Panc1 (cell line): ENCODE measurements at regions not wholly inside any gene's neighbourhood (a gene's known extent, or its start where the extent isn't known, plus 50 kb on each side); places are given as distances from the start of the nearest gene placed in this dataset.

Experiments
- POLR2AphosphoS5 ChIP-seq: IDR thresholded peaks from 2 replicates; pipeline ENCODE4 v1.6.1; 2012; ENCODE audit warnings: mild to moderate bottlenecking, low read depth, low read length, moderate library complexity
- SIN3A ChIP-seq: IDR thresholded peaks from 2 replicates; pipeline ENCODE4 v1.6.1; 2012; ENCODE audit warnings: low read depth, mild to moderate bottlenecking, low read length, moderate library complexity, borderline replicate concordance; ENCODE audit not compliant: insufficient read depth
- TCF7L2 ChIP-seq: IDR thresholded peaks from 2 replicates; pipeline ENCODE4 v1.6.1; 2011; ENCODE audit warnings: mild to moderate bottlenecking, low read depth, low read length, inconsistent platforms
- TF ChIP-seq, protein P1 (sequence below): fragments of 450-650 bp; IDR thresholded peaks from 2 replicates; pipeline ENCODE4 v1.5.1; 2017; ENCODE audit warnings: mild to moderate bottlenecking
- TF ChIP-seq, protein P2 (sequence below), 2 experiments: IDR thresholded peaks; 2 replicates each; pipeline ENCODE4 v1.6.1; 2011 to 2012; ENCODE audit warnings: low read depth in 2 of 2, control low read depth in 1 of 2, low read length in 1 of 2, mild to moderate bottlenecking in 1 of 2, moderate library complexity in 1 of 2; ENCODE audit not compliant: insufficient read depth in 1 of 2

DNA sequence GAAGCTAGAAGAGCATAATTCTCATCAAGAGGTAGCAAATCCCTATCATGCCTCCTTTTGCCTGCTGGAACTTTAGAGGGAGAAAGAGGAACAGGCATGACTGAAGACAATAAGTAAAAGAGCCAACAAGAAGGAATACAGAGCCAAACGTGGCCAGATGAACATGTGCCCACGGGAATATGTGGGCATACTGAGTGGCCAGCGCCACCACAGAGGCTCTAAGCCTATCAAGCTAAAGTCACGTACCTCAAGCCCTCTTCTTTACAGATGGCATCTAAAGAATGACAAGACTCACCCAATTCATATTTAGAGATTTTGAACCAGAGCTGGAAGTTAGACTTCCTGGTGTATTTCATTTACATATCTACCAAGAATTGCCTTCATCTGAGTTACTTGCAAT is 59.9 kb upstream of the ITGA4 start:
- TF ChIP-seq, protein P1, sequence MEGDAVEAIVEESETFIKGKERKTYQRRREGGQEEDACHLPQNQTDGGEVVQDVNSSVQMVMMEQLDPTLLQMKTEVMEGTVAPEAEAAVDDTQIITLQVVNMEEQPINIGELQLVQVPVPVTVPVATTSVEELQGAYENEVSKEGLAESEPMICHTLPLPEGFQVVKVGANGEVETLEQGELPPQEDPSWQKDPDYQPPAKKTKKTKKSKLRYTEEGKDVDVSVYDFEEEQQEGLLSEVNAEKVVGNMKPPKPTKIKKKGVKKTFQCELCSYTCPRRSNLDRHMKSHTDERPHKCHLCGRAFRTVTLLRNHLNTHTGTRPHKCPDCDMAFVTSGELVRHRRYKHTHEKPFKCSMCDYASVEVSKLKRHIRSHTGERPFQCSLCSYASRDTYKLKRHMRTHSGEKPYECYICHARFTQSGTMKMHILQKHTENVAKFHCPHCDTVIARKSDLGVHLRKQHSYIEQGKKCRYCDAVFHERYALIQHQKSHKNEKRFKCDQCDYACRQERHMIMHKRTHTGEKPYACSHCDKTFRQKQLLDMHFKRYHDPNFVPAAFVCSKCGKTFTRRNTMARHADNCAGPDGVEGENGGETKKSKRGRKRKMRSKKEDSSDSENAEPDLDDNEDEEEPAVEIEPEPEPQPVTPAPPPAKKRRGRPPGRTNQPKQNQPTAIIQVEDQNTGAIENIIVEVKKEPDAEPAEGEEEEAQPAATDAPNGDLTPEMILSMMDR, result no peak
- TF ChIP-seq TCF7L2 (no peak), POLR2AphosphoS5 (no peak), SIN3A (no peak)
- TF ChIP-seq, protein P2, sequence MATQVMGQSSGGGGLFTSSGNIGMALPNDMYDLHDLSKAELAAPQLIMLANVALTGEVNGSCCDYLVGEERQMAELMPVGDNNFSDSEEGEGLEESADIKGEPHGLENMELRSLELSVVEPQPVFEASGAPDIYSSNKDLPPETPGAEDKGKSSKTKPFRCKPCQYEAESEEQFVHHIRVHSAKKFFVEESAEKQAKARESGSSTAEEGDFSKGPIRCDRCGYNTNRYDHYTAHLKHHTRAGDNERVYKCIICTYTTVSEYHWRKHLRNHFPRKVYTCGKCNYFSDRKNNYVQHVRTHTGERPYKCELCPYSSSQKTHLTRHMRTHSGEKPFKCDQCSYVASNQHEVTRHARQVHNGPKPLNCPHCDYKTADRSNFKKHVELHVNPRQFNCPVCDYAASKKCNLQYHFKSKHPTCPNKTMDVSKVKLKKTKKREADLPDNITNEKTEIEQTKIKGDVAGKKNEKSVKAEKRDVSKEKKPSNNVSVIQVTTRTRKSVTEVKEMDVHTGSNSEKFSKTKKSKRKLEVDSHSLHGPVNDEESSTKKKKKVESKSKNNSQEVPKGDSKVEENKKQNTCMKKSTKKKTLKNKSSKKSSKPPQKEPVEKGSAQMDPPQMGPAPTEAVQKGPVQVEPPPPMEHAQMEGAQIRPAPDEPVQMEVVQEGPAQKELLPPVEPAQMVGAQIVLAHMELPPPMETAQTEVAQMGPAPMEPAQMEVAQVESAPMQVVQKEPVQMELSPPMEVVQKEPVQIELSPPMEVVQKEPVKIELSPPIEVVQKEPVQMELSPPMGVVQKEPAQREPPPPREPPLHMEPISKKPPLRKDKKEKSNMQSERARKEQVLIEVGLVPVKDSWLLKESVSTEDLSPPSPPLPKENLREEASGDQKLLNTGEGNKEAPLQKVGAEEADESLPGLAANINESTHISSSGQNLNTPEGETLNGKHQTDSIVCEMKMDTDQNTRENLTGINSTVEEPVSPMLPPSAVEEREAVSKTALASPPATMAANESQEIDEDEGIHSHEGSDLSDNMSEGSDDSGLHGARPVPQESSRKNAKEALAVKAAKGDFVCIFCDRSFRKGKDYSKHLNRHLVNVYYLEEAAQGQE (IDR thresholded peaks at IDR 0.05; ENCODE audit: insufficient read depth in 1 of 2, low read depth in 2 of 2, low read length in 1 of 2), result no peak
